IMR-90 (cell line): ENCODE measurements at regions not wholly inside any gene's neighbourhood (a gene's known extent, or its start where the extent isn't known, plus 50 kb on each side); places are given as distances from the start of the nearest gene placed in this dataset.

Experiments used
- ATAC-seq: fragments of 200-7000 bp; cut with Tn5 transposase; 2 replicates; pipeline ENCODE4 v1.9.1; 2020; ENCODE audit warnings: low read depth, mild to moderate bottlenecking, moderate library complexity
- BruUV-seq: library from RNA; stranded (reverse); fragments of 400-500 nt; replicated peaks from 2 replicates; lab custom pipeline; 2021; lab: Mats Ljungman, UMichigan
- CTCF ChIA-PET: fragments of 300-600 bp; formaldehyde crosslinking; extraction: SDS; loops from one replicate; lab custom pipeline; 2021; ENCODE audit warnings: antibody characterized with exemption; lab: Yijun Ruan, JAX
- POLR2A ChIA-PET: fragments of 300-600 bp; sonication (Branson Sonifier 250); formaldehyde crosslinking; loops from one replicate; lab custom pipeline; 2022; ENCODE audit warnings: antibody characterized with exemption; ENCODE audit not compliant: unreplicated experiment; lab: Charles Lee
- DNase-seq: peaks from one replicate; pipeline ENCODE4 v3.0.0; 2013
- H2AFZ ChIP-seq: replicated peaks from 2 replicates; pipeline ENCODE3; 2013; ENCODE audit warnings: low read length, mild to moderate bottlenecking; ENCODE audit not compliant: poor library complexity
- H2AK5ac ChIP-seq: 2 replicates; pipeline ENCODE4 v1.6.1; 2013; ENCODE audit warnings: low read depth, low read length, inconsistent platforms
- H2AK9ac ChIP-seq: replicated peaks from 2 replicates; pipeline ENCODE3; 2013; ENCODE audit warnings: mild to moderate bottlenecking, low read depth, low read length, moderate library complexity; ENCODE audit not compliant: poor library complexity
- H2BK120ac ChIP-seq: 2 replicates; pipeline ENCODE4 v1.6.1; 2013; ENCODE audit warnings: low read depth, low read length, inconsistent platforms
- H2BK15ac ChIP-seq: 3 replicates; pipeline ENCODE4 v1.6.1; 2013; ENCODE audit warnings: low read depth, low read length, inconsistent platforms
- H2BK20ac ChIP-seq: 2 replicates; pipeline ENCODE4 v1.6.1; 2013; ENCODE audit warnings: low read depth, mild to moderate bottlenecking, inconsistent platforms, low read length, moderate library complexity
- H2BK5ac ChIP-seq: 2 replicates; pipeline ENCODE4 v1.6.1; 2013; ENCODE audit warnings: mild to moderate bottlenecking, low read depth, low read length, inconsistent platforms; ENCODE audit not compliant: poor library complexity, severe bottlenecking
- H3K14ac ChIP-seq: replicated peaks from 2 replicates; pipeline ENCODE4 v1.6.1; 2013; ENCODE audit warnings: low read depth, low read length, inconsistent platforms
- H3K18ac ChIP-seq: 2 replicates; pipeline ENCODE4 v1.6.1; 2013; ENCODE audit warnings: low read depth, low read length, control low read depth
- H3K23ac ChIP-seq: 2 replicates; pipeline ENCODE4 v1.6.1; 2013; ENCODE audit warnings: low read depth, low read length, inconsistent platforms
- H3K27ac ChIP-seq: 2 replicates; pipeline ENCODE4 v1.5.1; 2013; ENCODE audit warnings: mild to moderate bottlenecking, control low read depth, low read length; ENCODE audit not compliant: insufficient read depth
- H3K27me3 ChIP-seq: 2 replicates; pipeline ENCODE4 v1.6.1; 2013; ENCODE audit warnings: low read length; ENCODE audit not compliant: control insufficient read depth, insufficient read depth
- H3K36me3 ChIP-seq: 2 replicates; pipeline ENCODE4 v1.6.1; 2013; ENCODE audit warnings: low read length, mixed read lengths; ENCODE audit not compliant: control insufficient read depth, insufficient read depth
- H3K4ac ChIP-seq: 2 replicates; pipeline ENCODE4 v1.6.1; 2013; ENCODE audit warnings: low read depth, low read length, inconsistent platforms
- H3K4me1 ChIP-seq: 2 replicates; pipeline ENCODE4 v1.6.1; 2013; ENCODE audit warnings: low read length, mixed read lengths; ENCODE audit not compliant: control insufficient read depth, insufficient read depth
- H3K4me2 ChIP-seq: 2 replicates; pipeline ENCODE4 v1.6.1; 2013; ENCODE audit warnings: low read depth, mild to moderate bottlenecking, control low read depth, low read length, moderate library complexity
- H3K4me3 ChIP-seq: 2 replicates; pipeline ENCODE4 v1.5.1; 2013; ENCODE audit warnings: low read depth, mild to moderate bottlenecking, control low read depth, low read length, moderate library complexity; ENCODE audit not compliant: insufficient read depth
- H3K56ac ChIP-seq: 2 replicates; pipeline ENCODE4 v1.6.1; 2013; ENCODE audit warnings: low read length, inconsistent platforms; ENCODE audit not compliant: insufficient read depth; ENCODE audit errors: extremely low read depth
- H3K79me1 ChIP-seq, 2 experiments: 2 replicates each; pipeline ENCODE4 v1.6.1; 2013; ENCODE audit warnings: low read length in 2 of 2, inconsistent platforms in 1 of 2, low read depth in 1 of 2
- H3K9ac ChIP-seq: 2 replicates; pipeline ENCODE4 v1.6.1; 2013; ENCODE audit warnings: low read depth, low read length, control low read depth
- H3K9me1 ChIP-seq: 2 replicates; pipeline ENCODE4 v1.6.1; 2013; ENCODE audit warnings: low read length, inconsistent platforms; ENCODE audit not compliant: insufficient read depth
- H3K9me3 ChIP-seq: 2 replicates; pipeline ENCODE4 v1.6.1; 2013; ENCODE audit warnings: low read length; ENCODE audit not compliant: control insufficient read depth, insufficient read depth
- H4K20me1 ChIP-seq: 2 replicates; pipeline ENCODE4 v1.6.1; 2013; ENCODE audit warnings: low read length, inconsistent platforms; ENCODE audit not compliant: insufficient read depth
- H4K5ac ChIP-seq: 2 replicates; pipeline ENCODE4 v1.6.1; 2013; ENCODE audit warnings: mild to moderate bottlenecking, low read depth, low read length, control low read depth
- H4K8ac ChIP-seq, 2 experiments: 2 replicates each; pipeline ENCODE4 v1.6.1; 2013; ENCODE audit warnings: low read depth in 2 of 2, low read length in 2 of 2, control low read depth in 1 of 2, inconsistent platforms in 1 of 2
- H4K91ac ChIP-seq: 2 replicates; pipeline ENCODE4 v1.6.1; 2013; ENCODE audit warnings: low read depth, low read length, inconsistent platforms; ENCODE audit not compliant: insufficient read depth
- BHLHE40 ChIP-seq: fragments of 150-350 bp; IDR thresholded peaks from 2 replicates; pipeline ENCODE4 v1.6.1; 2016; ENCODE audit warnings: mild to moderate bottlenecking, low read depth, low read length
- FOS ChIP-seq: fragments of 150-350 bp; IDR thresholded peaks from 2 replicates; pipeline ENCODE4 v1.6.1; 2016; ENCODE audit warnings: low read depth, low read length
- MAFK ChIP-seq: IDR thresholded peaks from 2 replicates; pipeline ENCODE4 v1.6.1; 2012; ENCODE audit warnings: low read depth, low read length, improper control_type of control experiment
- MAZ ChIP-seq: IDR thresholded peaks from 2 replicates; pipeline ENCODE4 v1.6.1; 2012; ENCODE audit warnings: low read depth, mild to moderate bottlenecking, low read length, improper control_type of control experiment, moderate library complexity, borderline replicate concordance
- MXI1 ChIP-seq: IDR thresholded peaks from 2 replicates; pipeline ENCODE4 v1.6.1; 2012; ENCODE audit warnings: low read depth, mild to moderate bottlenecking, low read length, moderate library complexity, borderline replicate concordance
- NFE2L2 ChIP-seq: fragments of 150-350 bp; IDR thresholded peaks from 2 replicates; pipeline ENCODE4 v1.6.1; 2016; ENCODE audit warnings: low read depth, mild to moderate bottlenecking, low read length
- RCOR1 ChIP-seq: IDR thresholded peaks from 2 replicates; pipeline ENCODE4 v1.6.1; 2012; ENCODE audit warnings: mild to moderate bottlenecking, low read length, improper control_type of control experiment; ENCODE audit not compliant: insufficient replicate concordance
- WGBS, 2 experiments: methylation state at CpG; one replicate each; pipeline versions ENCODE4 v1.1.5 to v1.1.7; 2013; ENCODE audit warnings: missing lambda C conversion rate in 2 of 2; ENCODE audit not compliant: insufficient read length in 1 of 2; ENCODE audit errors: extremely low coverage in 2 of 2; 5-methylcytosine and 5-hydroxymethylcytosine counted together
- dilution Hi-C: fragments of 300-500 bp; cut with HindIII; formaldehyde crosslinking; loops from one replicate; pipeline ENCODE4 v1.14.3; 2018; ENCODE audit warnings: low sequenced_read_pairs; ENCODE audit not compliant: unreplicated experiment
- in situ Hi-C: fragments of 300-500 bp; cut with MboI; formaldehyde crosslinking; loops from 3 replicates; pipeline ENCODE4 v1.14.3; 2019; ENCODE audit warnings: low sequenced_read_pairs, inconsistent platforms, mixed read lengths
- intact Hi-C: fragments of 100-400 bp; cut with micrococcal nuclease; formaldehyde crosslinking; loops from 2 replicates; pipeline ENCODE4 v1.10.0; 2022
- TF ChIP-seq, protein P1 (sequence below): fragments of 150-350 bp; IDR thresholded peaks from 2 replicates; pipeline ENCODE4 v1.6.1; 2017; ENCODE audit warnings: mild to moderate bottlenecking, antibody characterized with exemption, low read length, low read depth
- TF ChIP-seq, protein P2 (sequence below): fragments of 150-350 bp; IDR thresholded peaks from 2 replicates; pipeline ENCODE4 v1.6.1; 2016; ENCODE audit warnings: low read depth, mild to moderate bottlenecking, low read length, moderate library complexity, borderline replicate concordance
- TF ChIP-seq, protein P3 (sequence below): conservative IDR thresholded peaks from 2 replicates; pipeline ENCODE4 v1.5.1; 2012; ENCODE audit warnings: mild to moderate bottlenecking, low read depth, low read length, improper control_type of control experiment

GRCh38 chr4:175166020-175166419, 247.9 kb downstream of the ADAM29 start:
- DNase-seq (no peak), ATAC-seq (no peak)
- Histone ChIP-seq H2BK120ac (no peak overlapping the region), H3K23ac (no peak overlapping the region), H4K5ac (no peak overlapping the region), H4K8ac (no peak overlapping the region), H3K14ac (no peak overlapping the region), H2BK5ac (no peak overlapping the region), H3K9me3 (no peaks in the 10 kb centered on the region), H3K4me3 (no peak overlapping the region), H3K9ac (no peak overlapping the region), H3K9me1 (no peaks in the 10 kb centered on the region), H3K4me1 (no peaks in the 10 kb centered on the region), H2BK15ac (no peak overlapping the region), H3K56ac (no peak overlapping the region), H2AK9ac (no peak overlapping the region), H3K4me2 (no peak overlapping the region), H3K27ac (no peak overlapping the region), H3K4ac (no peak overlapping the region), H2AFZ (no peak overlapping the region), H3K36me3 (no peaks in the 10 kb centered on the region), H4K91ac (no peak overlapping the region), H3K27me3 (no peaks in the 10 kb centered on the region), H2AK5ac (no peak overlapping the region), H4K20me1 (no peaks in the 10 kb centered on the region), H3K18ac (no peak overlapping the region), H3K79me1 (no peaks in the 10 kb centered on the region), H2BK20ac (no peak overlapping the region)
- no CpG with 5 or more reads among the region's 2 CpGs for WGBS, 2 experiments
- in situ Hi-C loops (no loop called here), dilution Hi-C loops (no loop called here), intact Hi-C loops (no loop called here)
- no TSS peak for BruUV-seq
- TF ChIP-seq BHLHE40 (no peak), NFE2L2 (no peak), MAZ (no peak), RCOR1 (no peak), FOS (no peak), MAFK (no peak), MXI1 (no peak)
- TF ChIP-seq, protein P1, sequence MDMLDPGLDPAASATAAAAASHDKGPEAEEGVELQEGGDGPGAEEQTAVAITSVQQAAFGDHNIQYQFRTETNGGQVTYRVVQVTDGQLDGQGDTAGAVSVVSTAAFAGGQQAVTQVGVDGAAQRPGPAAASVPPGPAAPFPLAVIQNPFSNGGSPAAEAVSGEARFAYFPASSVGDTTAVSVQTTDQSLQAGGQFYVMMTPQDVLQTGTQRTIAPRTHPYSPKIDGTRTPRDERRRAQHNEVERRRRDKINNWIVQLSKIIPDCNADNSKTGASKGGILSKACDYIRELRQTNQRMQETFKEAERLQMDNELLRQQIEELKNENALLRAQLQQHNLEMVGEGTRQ: no peak
- TF ChIP-seq, protein P2, sequence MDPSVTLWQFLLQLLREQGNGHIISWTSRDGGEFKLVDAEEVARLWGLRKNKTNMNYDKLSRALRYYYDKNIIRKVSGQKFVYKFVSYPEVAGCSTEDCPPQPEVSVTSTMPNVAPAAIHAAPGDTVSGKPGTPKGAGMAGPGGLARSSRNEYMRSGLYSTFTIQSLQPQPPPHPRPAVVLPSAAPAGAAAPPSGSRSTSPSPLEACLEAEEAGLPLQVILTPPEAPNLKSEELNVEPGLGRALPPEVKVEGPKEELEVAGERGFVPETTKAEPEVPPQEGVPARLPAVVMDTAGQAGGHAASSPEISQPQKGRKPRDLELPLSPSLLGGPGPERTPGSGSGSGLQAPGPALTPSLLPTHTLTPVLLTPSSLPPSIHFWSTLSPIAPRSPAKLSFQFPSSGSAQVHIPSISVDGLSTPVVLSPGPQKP: no peak
- TF ChIP-seq, protein P3, sequence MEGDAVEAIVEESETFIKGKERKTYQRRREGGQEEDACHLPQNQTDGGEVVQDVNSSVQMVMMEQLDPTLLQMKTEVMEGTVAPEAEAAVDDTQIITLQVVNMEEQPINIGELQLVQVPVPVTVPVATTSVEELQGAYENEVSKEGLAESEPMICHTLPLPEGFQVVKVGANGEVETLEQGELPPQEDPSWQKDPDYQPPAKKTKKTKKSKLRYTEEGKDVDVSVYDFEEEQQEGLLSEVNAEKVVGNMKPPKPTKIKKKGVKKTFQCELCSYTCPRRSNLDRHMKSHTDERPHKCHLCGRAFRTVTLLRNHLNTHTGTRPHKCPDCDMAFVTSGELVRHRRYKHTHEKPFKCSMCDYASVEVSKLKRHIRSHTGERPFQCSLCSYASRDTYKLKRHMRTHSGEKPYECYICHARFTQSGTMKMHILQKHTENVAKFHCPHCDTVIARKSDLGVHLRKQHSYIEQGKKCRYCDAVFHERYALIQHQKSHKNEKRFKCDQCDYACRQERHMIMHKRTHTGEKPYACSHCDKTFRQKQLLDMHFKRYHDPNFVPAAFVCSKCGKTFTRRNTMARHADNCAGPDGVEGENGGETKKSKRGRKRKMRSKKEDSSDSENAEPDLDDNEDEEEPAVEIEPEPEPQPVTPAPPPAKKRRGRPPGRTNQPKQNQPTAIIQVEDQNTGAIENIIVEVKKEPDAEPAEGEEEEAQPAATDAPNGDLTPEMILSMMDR: no peak
- ChIA-PET CTCF (no interaction called here), POLR2A (no interaction called here)
